PFSK-1 (cell line): ENCODE measurements at regions not wholly inside any gene's neighbourhood (a gene's known extent, or its start where the extent isn't known, plus 50 kb on each side); places are given as distances from the start of the nearest gene placed in this dataset.

ENCODE experiments used
- POLR2AphosphoS5 ChIP-seq: IDR thresholded peaks from 2 replicates; pipeline ENCODE4 v1.6.1; 2012; ENCODE audit warnings: low read depth, mild to moderate bottlenecking, control low read depth, low read length, moderate library complexity
- SIN3A ChIP-seq: IDR thresholded peaks from 2 replicates; pipeline ENCODE4 v1.6.1; 2012; ENCODE audit warnings: mild to moderate bottlenecking, low read length, moderate library complexity, borderline replicate concordance; ENCODE audit not compliant: insufficient read depth
- TAF1 ChIP-seq: IDR thresholded peaks from 2 replicates; pipeline ENCODE4 v1.6.1; 2012; ENCODE audit warnings: low read length, control low read depth, borderline replicate concordance; ENCODE audit not compliant: insufficient read depth

DNA sequence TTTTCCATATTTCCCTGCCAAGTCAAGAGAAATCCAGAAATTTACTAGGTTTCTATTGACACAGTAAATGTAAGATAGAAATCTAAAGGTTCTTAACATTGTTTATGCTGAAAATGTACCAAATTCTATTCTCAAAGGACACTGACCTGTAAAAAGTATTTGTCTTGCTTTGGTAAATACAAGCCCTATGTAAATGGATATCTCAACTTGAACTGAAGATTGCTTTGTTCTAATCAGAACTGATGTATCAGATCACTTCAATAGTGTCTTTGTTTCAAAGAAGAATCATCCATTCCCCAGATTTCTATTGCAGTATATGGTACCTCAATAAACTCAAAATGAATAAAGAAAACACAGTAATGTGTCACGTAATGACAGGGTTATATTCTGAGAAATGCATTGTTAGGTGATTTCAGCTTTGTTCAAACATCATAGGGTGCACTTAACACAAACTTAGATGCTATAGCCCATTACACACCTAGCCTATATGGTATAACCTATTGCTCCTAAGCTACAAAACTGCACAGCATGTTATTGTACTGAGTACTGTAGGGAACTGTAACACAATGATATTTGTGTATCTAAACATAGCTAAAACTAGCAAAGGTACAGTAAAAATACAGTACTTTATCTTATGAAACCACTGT is 143.5 kb upstream of the NECTIN3 start:
- TF ChIP-seq TAF1 (no peak), SIN3A (no peak), POLR2AphosphoS5 (no peak)
